ENCODE measurements at regions not wholly inside any gene's neighbourhood (a gene's known extent, or its start where the extent isn't known, plus 50 kb on each side); places are given as distances from the start of the nearest gene placed in this dataset.
A peak's percentile ranks its signal among the peaks of the same experiment; 100 is the strongest.

DNA sequence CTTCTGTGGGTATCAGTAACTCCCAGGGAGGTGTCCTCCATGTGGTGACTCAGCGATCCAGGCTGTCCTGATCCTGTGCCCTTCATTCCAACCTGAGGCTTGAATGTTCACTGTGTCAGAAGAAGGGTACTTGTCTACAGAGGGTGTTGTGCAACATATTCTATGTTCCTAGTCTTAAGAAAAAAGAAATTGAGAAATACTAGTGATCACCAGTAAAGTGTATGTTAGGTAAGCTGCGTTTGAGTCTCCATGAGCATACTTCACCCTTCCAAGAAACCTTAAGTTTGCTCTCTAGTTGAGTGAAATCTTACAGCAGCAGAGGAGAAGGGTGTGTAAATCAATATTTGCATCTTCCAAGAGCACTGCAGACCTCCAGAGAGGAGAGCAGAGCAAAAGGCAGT, 122.2 kb upstream of the SLC24A5 start:
- no peak for DNase-seq

DNA sequence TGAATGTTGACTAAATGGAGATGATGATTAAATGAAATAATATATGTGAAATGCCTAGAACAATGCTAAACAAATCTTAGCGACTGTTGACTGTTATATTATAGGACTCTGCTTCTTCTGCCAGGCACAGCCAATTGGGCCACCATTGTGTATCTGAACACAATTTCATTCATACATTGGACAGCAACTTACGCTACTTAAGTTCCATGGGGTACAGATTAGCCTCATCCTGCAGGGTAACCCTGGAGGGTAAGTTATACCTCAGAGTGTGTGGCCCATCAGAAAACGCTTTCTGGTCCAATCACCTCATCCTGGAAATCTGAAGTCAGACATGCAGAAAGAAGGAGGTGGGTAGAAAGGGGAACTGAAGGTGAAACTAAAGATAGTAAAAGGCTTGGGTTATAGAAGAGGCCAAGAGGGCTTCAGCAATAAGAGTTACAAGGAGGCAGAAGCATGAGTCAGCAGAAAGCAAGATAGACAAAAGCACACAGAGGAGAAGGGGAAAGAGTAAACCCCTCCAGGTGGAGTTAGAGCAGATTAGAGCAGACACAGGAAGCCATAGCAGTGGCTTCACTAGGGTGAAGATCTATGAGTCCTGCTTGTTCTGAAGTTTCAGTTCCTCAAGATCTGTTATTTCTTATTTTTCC, 119.3 kb upstream of the SLC24A5 start:
- DNase-seq, result no peak

DNA sequence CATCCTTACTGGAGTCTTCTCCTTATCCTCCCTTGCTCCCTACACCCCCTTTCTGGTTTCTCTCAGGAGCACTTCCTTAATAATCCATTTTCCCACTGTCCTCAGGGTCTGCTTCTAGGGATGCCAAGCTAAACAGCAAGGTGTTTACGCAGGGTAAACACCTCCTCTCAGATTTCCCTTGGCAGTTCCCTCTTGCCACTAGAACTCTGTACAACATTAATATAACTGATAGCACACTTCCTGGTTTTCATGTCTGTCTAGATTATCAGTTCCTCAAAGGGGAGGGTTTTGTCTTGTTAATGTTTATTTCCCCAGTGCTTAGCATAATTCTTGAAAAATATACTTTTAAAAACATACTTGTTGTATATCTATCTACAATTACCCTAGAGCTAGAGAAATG, 118.0 kb upstream of the SLC24A5 start:
- DNase-seq, result peak; percentile 47

DNA sequence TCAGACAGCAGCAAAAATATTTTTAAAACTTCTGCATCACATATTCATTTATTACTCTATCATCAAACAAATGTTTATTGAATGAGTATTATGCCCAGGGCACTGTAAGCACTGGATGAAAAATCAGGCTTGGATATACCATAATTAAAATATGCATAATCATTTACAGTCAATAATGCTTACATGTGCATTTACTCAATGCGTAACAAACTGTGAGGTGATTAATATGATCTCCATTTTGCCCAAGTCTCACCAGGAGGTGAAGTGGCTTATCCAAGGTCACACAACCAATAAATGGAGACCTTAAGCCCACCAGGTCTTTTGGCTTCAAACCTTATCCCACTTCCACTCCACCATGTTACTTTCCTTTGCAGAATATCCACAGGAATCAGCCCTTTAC, 117.3 kb upstream of the SLC24A5 start:
- DNase-seq, result no peak

DNA sequence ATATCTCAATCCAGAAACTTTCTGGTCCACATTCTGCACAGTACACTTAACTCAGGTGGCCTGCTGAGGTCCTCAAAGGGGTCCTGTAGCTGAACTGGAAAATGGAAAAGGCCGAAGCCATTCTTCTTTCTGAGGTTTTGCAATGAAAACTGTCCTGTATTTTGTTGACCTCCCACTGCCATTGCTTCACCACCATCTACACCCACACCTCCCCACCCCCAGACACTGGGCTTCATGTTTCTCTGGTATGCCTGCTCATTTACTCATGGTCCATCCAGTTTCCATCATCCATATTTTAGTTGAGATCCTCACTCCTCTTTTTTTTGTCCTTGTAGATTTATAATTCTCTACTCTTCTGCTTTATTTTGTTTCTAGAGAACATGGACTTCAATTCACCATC, 115.7 kb upstream of the SLC24A5 start:
- DNase-seq, result no peak

DNA sequence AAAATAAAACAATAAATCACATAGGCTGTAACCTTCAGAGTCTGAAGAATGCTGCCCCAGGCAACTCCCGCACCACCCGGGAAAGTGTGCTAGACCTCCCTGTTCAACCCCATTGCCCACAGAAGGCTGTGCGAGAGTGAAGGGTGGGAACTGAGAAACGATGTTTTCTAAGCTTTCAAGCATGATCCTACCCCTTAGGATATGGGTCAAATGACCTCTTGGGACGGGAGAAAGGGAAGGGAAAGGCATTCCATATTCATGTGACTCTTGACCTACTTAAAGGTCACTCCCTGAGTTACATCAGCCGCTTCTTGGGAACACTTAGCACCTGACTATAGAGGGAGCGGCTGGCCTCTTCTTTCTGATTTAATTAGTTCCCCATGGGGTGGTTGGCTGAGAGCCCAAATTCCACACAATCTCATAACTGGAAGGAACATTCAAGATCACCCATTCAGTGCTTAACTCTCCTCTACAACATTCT, 114.7 kb upstream of the SLC24A5 start:
- no peak for DNase-seq

DNA sequence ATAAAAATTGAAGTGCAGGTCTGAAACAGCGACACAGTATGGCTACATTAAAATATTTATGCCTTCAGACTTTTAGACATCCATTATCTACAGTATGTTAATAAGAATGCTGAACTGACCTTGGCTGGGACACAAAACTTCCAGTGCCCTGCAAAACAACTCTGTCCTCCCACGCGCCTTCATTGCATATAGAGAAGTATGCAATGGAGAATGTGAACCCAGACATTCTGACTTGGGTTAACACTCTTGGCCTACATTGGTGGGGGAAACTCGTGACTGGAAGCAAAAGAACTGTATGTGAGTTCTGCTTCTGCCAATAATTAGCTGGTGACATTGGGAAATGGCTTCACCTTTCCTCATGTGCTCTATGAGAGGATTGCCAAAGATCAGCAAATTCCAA, 110.5 kb upstream of the SLC24A5 start:
- DNase-seq, result no peak

DNA sequence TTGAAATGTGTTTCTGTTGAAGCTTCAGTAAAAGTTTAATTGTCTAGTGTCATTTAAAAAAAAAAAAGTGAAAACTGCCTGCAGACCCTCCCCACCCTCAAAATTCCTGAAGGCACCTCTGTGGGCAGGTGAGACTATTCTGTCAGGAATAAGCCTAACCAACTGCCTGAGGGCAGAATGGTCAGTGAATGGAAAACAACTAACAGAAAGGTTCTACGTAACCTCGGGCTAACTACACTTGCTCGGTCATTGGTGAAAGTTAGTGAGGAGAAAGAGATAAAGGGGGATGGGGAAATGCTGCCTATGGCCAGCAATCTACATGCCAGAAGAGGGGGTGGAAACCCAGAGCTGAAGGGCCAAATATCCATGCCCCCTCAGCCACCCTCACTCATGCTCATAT, 108.6 kb upstream of the SLC24A5 start:
- no peak for DNase-seq

DNA sequence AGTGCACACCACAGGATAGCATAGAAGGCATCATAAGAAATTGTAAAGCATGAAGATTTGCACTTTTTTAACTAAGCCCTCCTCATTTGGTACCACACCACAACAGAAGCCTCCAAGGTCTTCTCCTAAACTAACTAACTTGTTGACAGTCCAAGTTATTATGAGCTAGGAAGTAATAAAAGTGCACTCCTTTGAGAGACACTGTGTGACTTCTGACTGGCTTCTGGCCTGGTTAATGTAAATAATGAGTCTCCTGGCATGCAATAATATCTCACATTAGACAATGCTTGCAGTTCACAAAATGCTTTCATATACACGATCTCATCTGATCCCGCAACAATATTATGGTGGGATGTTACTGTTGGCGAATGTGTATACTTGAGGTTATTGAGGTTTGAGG, 103.9 kb upstream of the SLC24A5 start:
- DNase-seq, result no peak

DNA sequence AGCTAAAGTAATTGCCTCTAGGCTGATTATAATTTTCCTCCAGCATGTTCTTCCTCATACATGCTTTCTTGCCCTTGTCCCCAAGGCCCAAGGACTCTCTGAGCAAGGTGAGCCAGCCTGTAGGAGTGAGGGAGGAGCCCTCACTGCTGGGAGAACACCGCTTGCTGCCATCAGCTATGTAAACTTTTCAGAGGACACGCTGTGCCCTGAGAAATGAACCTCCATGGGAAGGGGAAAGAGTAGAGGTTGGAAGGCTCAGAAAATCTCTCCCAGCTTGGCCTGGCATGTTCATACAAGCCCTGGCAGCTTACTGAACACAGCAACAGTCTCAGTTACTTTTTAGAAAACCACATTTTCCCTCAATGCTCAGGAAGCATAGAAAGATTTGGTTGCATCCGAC, 103.0 kb upstream of the SLC24A5 start:
- DNase-seq, result no peak

DNA sequence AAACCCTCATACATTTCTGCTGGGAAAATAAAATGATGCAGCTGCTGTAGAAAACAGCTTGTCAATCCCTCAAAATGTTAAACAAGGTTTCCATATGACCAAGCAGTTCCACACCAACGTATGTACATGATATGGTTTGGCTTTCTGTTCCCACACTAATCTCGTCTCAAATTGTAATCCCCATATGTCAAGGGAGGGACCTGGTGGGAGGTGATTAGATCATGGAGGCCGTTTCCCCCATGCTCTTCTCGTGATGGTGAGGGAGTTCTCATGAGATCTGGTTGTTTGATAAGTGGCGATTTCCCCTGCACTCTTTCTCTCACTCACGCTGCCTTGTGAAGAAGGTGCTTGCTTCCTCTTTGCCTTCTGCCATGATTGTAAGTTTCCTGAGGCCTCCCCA, 100.6 kb upstream of the SLC24A5 start:
- no peak for DNase-seq

DNA sequence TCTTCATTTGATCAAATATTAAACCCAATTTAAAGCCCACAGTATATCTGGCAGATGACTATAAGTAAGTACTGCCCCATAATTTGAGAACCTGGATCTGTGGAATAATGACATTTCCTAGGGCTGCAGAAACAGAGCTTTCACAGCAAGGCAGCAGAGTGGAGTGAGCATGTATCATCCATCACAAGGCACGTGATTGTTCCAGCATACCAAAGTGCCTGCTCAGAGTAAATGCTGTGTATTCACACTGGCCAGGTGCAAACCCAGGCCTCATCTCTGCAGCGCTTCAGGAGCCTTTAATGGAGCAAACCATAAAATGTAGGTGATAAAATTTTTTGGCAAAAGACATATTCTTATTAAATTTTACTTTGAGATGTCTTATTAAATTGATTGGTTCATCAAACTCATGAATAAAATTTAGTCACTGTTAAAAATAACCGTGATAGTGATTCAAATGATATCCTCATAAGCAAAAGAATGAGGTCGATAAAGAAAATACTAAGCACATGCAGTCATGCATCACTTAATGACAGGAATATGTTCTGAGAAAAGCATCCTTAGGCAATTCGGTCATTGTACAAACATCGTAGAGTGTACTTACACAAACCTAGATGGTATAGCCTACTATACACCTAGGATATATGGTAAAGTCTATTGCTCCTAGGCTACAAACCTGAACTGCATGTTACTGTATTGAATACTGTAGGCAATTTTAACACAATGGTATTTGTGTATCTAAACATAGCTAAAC, 99.3 kb upstream of the SLC24A5 start:
- DNase-seq, result peak; percentile 55

DNA sequence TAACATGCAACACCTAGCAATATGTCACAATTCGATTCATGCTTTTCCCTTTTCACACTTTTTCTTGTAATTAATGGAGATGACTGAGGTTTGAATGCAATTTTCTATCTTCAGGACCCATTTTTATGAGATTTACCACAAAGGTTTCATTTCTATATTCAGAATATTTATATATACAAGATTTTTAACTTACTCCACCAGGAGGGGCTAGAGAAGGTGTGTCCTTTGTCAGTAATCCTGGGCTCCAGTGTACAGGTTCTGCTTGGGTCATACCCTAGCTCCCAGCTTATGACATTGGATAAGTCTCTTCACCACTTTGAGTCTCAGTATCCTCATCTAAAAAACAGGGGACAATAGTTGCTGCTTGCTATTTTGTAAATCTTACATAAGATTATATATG, 95.7 kb upstream of the SLC24A5 start:
- DNase-seq, result no peak

DNA sequence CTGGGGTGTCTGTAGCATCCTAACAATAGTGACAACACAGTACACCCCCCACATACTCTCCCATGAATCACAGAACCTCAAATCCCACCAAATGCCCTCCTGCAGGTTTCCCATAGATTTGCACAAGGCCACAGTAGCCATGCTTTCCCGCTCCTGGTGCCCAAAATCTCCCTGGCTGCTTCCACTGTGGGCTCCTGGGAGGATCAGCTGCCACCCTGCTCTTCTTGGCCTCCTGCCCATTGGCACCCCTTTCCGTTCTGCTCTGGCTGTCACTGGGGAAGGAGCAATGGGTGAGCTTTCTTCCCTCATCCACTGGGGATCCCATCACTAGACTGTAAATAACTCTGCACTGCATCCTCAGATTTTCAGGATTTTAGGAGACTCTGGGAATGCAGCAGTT, 92.1 kb upstream of the SLC24A5 start:
- DNase-seq, result no peak

DNA sequence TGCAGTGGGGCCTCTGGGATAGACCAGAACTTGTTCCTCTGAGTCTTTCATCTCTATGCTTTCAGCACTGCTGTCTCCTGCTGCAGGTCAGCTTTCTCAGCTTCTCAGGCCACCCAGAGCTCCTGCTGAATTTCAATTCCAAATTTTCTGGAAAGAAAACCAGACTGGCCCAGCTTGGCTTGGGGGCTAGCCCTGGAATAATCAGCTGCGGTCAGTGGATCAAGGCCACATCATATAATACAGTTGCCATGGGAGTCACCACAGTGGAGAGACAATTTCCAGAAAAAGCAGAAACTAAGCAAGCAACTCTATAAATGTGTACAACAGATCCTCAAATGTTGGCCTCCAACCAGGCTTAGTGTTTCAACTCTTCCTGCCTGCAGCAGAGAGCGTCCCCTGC, 91.1 kb upstream of the SLC24A5 start:
- no peak for DNase-seq

DNA sequence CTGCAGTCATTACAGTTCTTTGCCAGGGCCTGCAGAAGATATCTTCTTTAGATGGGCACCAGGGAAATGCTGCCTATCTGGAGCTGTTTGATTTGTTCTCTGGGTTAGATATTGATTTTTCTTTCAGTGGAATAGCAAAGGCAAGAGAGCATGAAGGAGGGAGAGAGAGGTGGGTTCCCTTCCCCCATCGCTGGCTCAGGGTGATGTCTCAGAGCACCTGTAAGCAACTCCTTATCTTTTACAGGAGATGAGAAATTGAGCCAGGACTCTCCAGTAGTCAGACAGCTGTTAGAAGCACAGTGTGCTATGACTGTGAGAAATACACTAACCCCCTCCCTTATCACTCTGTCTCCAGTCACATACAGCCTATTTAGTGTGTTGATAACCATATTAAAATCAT, 89.3 kb upstream of the SLC24A5 start:
- DNase-seq, result peak; percentile 3

DNA sequence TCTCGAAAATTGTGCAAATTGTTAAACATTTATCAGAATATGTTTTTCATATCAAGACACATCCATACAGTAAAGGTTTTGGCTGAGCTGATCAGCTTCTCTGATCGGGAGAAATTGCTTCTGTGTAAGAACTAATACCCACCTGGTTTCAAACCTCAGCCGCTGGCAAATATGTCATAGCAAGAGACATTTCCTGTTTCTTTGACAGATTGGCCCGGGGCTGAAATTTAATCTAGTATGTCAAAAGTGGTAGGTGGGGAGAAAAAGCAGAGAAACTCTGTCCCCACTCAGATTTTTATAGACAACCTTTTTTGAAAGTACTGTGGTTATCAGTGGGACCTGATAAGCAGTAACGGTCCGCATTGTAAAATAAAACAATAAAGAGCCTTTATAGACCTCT, 88.8 kb upstream of the SLC24A5 start:
- DNase-seq, result no peak

DNA sequence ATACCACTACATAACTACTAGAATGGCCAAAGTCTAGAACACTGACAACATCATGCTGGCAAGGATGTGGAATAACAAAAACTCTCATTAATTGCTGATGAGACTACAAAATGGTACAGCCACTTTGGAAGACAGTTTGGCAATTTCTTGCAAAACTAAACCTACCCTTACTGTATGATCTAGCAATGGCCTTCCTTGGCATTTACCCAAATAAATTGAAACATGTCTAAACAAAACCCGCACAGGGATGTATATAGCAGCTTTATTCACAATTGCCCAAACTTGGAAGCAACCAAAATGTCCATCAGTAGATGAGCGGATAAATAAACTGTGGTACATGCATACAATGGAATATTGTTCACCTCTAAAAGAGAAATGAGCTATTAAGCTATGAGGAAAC, 87.9 kb upstream of the SLC24A5 start:
- no peak for DNase-seq

DNA sequence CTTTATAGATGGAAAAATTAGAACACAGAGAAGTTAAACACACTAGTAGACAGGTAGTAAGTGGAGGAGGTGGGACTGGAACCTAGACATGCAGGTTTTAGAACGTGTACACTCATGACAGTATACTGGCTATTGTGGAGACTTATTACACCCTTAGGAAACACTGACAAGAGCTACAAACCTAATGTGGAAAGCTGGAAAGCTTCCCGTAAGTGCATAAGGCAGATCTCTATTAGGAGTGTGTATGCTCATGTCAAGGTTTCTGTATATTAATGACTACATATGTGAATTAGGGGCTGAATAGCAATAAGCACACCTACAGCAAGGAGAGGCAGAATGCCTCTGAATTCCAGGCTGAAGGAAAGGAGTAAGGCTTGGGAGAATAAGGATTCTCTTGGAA, 82.6 kb upstream of the SLC24A5 start:
- no peak for DNase-seq

DNA sequence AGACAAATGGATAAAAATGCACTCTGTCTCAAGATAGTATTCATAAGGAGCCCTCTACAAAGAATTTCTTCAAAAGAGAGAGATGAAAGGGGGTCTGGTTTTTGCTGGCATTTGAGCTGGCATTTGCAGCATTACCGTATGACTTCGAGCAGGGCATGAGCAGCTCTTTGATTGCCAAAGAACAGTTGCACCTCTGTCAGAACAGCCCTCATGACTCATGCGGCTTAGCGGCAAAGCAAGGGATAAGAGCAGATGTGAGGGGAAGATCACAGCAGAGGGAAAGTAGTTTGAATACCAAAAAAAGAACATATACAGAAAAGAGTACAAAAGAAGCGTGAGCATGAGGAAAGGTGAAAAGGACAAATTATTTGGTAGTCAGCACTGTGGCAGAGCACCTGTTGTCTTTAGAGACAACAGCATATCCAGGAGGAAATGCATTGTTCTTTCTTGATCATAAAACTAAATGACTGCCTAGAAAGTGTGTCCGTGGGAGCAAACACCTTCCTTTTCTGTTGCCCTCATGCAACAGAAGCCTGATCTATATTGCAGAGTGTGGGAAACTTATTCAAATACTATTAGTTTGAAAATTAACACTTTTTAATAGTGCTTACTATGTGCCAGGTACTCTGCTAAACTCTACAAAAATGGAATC, 80.5 kb upstream of the SLC24A5 start:
- DNase-seq, result no peak

DNA sequence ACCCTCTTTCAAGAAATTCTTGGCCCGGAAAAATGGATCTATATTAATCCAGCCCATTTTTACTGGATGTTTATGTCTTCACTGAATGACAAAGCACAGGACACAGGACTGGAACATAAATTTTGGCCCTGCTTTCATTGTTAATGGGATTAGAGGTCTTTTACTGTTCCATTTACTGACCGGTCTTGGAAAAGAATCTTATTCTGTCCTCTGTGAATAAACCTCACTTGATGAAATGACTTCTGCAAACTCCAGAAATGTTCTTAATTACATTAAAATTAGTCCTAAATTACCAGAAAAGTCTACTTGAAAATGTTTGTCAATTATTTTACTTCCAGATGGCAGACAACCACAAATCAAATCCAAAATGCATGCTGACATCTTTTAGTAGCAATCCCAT, 79.3 kb upstream of the SLC24A5 start:
- DNase-seq, result no peak

DNA sequence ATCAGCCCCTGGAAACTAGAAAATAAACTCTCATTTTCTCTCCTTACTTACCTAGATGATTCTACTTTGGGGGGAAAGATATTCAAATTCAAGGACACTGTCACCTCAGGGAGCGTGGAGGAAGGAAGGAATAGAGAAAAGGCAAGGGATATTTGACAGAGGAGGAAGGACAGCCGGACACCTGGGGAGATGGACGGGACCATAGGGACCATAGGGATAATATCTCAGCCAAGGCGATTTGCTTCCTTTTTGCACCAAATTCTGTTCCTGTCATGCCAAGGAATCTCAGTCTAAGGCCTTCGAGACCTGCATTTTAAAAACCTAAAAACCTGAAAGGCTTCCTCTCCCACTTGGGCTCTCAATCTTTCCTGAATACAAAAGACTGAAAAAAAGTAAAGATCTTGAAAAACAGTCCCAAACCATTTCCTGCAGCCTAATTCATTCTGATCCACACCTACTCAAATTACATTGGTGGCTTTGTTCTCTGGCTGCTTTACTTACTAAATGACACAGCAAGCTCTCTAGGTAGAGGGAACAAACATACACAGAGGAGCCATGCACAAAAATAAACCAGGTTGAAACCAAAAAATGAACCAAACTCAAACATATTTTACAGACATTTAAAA, 73.9 kb upstream of the SLC24A5 start:
- no peak for DNase-seq

DNA sequence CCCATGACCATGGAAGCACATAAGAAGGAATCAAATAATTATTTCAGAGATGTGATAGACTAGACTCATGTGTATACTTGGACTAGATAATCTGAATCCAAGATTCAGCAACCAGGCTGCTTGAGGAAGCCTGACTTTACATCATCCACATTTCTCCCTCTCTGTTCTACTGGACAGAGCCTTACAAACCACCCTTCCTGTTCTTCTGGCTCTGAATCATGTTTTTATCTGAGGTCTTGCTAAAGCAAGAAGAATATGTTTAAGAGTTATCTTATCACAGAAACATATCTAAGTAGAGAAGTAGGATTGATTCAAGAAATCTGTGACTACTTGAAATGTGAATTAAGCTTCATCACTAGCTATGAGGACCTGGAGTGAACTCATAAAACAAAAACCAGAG, 71.1 kb upstream of the SLC24A5 start:
- DNase-seq, result no peak

DNA sequence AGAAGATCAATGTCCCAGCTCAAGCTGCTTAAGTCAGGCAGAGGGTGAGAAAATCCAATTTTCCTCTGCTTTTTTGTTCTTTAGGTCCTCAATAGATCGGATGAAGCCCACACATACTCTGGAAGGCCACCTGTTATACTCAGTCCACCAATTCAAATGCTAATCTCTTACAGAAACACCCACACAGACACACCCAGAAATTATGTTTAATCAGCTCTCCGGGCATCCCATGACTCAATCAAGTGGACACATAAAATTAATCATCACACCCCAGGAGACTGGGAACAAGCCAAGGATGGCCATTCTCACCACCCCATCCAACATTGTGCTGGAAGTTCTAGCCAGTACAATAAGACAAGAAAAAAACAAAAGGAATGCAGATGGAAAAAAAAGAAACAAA, 67.8 kb upstream of the SLC24A5 start:
- DNase-seq, result no peak
